ENCODE measurements at regions not wholly inside any gene's neighbourhood (a gene's known extent, or its start where the extent isn't known, plus 50 kb on each side); places are given as distances from the start of the nearest gene placed in this dataset.

GRCh38 chr1:60299581-60299980, 226.0 kb upstream of the C1orf87 start:
- TF ChIP-seq SMC3 (conservative IDR thresholded peaks at IDR 0.05; ENCODE audit: poor library complexity) (no peak), REST (IDR thresholded peaks at IDR 0.05; ENCODE audit: borderline replicate concordance) (no peak)
